Endodermal cell (in vitro differentiated cells): ENCODE measurements at regions not wholly inside any gene's neighbourhood (a gene's known extent, or its start where the extent isn't known, plus 50 kb on each side); places are given as distances from the start of the nearest gene placed in this dataset.

Experiments used
- DNase-seq: peaks from one replicate; pipeline ENCODE4 v3.0.0-alpha.2; 2017
- H3K27ac ChIP-seq: 2 replicates; pipeline ENCODE4 v1.5.1; 2013; ENCODE audit warnings: mild to moderate bottlenecking, low read depth, low read length, moderate library complexity
- H3K27me3 ChIP-seq: 2 replicates; pipeline ENCODE4 v1.6.1; 2013; ENCODE audit warnings: mild to moderate bottlenecking, low read length, moderate library complexity; ENCODE audit not compliant: insufficient read depth, control insufficient read depth, poor library complexity, severe bottlenecking
- H3K36me3 ChIP-seq: 2 replicates; pipeline ENCODE4 v1.7.0; 2013; ENCODE audit warnings: mild to moderate bottlenecking, low read length, moderate library complexity; ENCODE audit not compliant: control insufficient read depth, insufficient read depth
- H3K4me1 ChIP-seq: one replicate; pipeline ENCODE4 v1.7.0; 2013; ENCODE audit warnings: low read length; ENCODE audit not compliant: control insufficient read depth, insufficient read depth
- H3K4me3 ChIP-seq: 2 replicates; pipeline ENCODE4 v1.5.1; 2013; ENCODE audit warnings: mild to moderate bottlenecking, low read length, moderate library complexity
- H3K9ac ChIP-seq: 2 replicates; pipeline ENCODE4 v1.6.1; 2013; ENCODE audit warnings: mild to moderate bottlenecking, low read length, moderate library complexity; ENCODE audit not compliant: poor library complexity, severe bottlenecking; ENCODE audit errors: extremely low read depth
- H3K9me3 ChIP-seq: 2 replicates; pipeline ENCODE4 v1.6.1; 2013; ENCODE audit warnings: mild to moderate bottlenecking, low read length, moderate library complexity; ENCODE audit not compliant: control insufficient read depth
- H3K27ac Mint-ChIP-seq: 2 replicates; pipeline ENCODE4 v1.8.0; 2020; ENCODE audit warnings: mixed read lengths
- H3K27me3 Mint-ChIP-seq: 2 replicates; pipeline ENCODE4 v1.8.0; 2021; ENCODE audit warnings: mild to moderate bottlenecking, mixed read lengths; ENCODE audit not compliant: insufficient read depth
- H3K36me3 Mint-ChIP-seq: 2 replicates; pipeline ENCODE4 v1.8.0; 2020; ENCODE audit warnings: low read depth, mixed read lengths
- H3K4me1 Mint-ChIP-seq: 2 replicates; pipeline ENCODE4 v1.8.0; 2020; ENCODE audit warnings: mixed read lengths
- H3K4me3 Mint-ChIP-seq: 2 replicates; pipeline ENCODE4 v1.8.0; 2020; ENCODE audit warnings: mild to moderate bottlenecking, moderate library complexity, mixed read lengths
- H3K9me3 Mint-ChIP-seq: 2 replicates; pipeline ENCODE4 v1.8.0; 2020; ENCODE audit warnings: mild to moderate bottlenecking, mixed read lengths
- WGBS, 2 experiments: methylation state at CpG; one replicate each; pipeline versions ENCODE4 v1.1.5 to v1.1.7; 2013; ENCODE audit warnings: missing lambda C conversion rate in 2 of 2, mixed read lengths in 1 of 2; ENCODE audit not compliant: insufficient coverage in 1 of 2, insufficient read length in 1 of 2; 5-methylcytosine and 5-hydroxymethylcytosine counted together
- TF ChIP-seq, protein P1 (sequence below): fragments of 200-600 bp; sonication (generic); conservative IDR thresholded peaks from 2 replicates; pipeline ENCODE4 v1.5.0; 2021; ENCODE audit warnings: antibody characterized with exemption, mild to moderate bottlenecking

DNA sequence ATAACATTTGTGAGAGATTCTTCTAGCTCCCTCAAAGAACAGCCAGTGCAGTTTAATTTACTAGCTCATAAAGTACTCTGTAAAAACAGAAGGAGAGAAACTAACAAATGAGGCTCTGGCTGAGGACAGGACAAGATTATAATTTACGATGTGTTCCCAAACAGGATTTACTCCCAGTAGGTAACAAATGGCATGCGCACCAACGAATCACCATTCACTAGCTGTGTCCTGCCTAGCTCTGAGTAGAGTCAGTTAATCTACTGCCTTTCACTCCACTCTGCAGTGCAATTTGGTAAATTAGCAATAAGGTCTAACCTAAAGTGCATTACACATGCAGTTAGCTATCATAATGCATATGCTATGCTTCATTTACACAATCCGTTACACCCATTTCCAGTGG lies 497.4 kb upstream of the CCNG1 start:
- H3K27me3 ChIP-seq = no peaks in the 10 kb centered on the region
- H3K4me1 ChIP-seq = no peaks in the 10 kb centered on the region
- H3K9me3 ChIP-seq = no peaks in the 10 kb centered on the region
- Mint-ChIP-seq H3K27me3 (no peaks in the 10 kb centered on the region), H3K4me3 (no peak overlapping the region), H3K9me3 (no peaks in the 10 kb centered on the region), H3K27ac (no peak overlapping the region), H3K4me1 (no peaks in the 10 kb centered on the region), H3K36me3 (no peaks in the 10 kb centered on the region)
- H3K9ac ChIP-seq = no peak overlapping the region
- no peak overlapping the region for H3K4me3 ChIP-seq
- TF ChIP-seq, protein P1, sequence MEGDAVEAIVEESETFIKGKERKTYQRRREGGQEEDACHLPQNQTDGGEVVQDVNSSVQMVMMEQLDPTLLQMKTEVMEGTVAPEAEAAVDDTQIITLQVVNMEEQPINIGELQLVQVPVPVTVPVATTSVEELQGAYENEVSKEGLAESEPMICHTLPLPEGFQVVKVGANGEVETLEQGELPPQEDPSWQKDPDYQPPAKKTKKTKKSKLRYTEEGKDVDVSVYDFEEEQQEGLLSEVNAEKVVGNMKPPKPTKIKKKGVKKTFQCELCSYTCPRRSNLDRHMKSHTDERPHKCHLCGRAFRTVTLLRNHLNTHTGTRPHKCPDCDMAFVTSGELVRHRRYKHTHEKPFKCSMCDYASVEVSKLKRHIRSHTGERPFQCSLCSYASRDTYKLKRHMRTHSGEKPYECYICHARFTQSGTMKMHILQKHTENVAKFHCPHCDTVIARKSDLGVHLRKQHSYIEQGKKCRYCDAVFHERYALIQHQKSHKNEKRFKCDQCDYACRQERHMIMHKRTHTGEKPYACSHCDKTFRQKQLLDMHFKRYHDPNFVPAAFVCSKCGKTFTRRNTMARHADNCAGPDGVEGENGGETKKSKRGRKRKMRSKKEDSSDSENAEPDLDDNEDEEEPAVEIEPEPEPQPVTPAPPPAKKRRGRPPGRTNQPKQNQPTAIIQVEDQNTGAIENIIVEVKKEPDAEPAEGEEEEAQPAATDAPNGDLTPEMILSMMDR = no peak
- 80 to 88% methylated on average over 3 to 4 of the region's 4 CpGs for WGBS, 2 experiments
- no peak for DNase-seq
- H3K36me3 ChIP-seq = no peaks in the 10 kb centered on the region
- no peak overlapping the region for H3K27ac ChIP-seq

DNA sequence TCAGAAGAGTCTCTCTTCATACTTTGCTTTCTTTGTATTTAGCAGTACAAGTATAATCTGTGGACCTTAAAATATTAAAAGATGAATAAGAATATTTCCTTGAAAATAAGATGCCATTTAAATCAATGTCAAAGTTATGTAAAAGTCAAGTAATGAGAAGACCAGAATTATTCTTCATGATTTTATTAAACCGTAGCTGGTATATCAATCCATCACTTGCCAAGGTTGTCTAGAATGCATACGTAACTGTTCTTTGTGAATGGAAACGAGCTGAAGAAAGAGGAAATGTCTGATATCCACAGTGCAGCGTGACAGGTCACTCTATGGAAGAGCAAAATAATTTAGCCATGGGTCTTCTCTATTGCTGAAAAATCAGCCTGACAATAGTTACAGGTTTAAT lies 488.7 kb upstream of the CCNG1 start:
- Mint-ChIP-seq H3K27me3 (no peaks in the 10 kb centered on the region), H3K4me3 (no peak overlapping the region), H3K4me1 (no peaks in the 10 kb centered on the region), H3K9me3 (no peaks in the 10 kb centered on the region), H3K36me3 (no peaks in the 10 kb centered on the region), H3K27ac (no peak overlapping the region)
- H3K27ac ChIP-seq = no peak overlapping the region
- H3K4me3 ChIP-seq = no peak overlapping the region
- no peaks in the 10 kb centered on the region for H3K36me3 ChIP-seq
- TF ChIP-seq, protein P1 = no peak
- H3K9ac ChIP-seq = no peak overlapping the region
- 88 to 92% methylated on average over 4 of the region's 4 CpGs for WGBS, 2 experiments
- DNase-seq = no peak
- H3K4me1 ChIP-seq = peaks cover 3% of the 10 kb centered on the region
- H3K9me3 ChIP-seq = no peaks in the 10 kb centered on the region
- H3K27me3 ChIP-seq = no peaks in the 10 kb centered on the region

DNA sequence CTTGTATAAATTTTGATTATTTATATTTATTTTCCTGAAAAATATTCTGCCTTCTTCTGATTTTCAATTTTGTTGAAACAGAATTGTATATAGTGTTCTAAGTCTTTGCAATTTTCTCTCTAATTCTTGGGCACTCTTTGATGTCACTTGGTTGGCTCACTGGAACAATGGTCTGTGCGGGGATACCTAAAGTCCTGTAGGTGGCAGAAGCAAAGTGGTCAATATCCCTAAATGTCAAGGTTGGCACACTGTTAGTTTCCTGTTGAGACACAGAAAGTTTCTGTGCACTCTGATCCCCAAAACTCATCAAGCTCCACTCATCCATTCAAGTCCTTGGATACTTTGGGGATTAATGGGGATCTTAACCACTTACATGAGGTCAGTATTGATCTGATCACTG lies 480.8 kb upstream of the CCNG1 start:
- Histone ChIP-seq H3K36me3 (no peaks in the 10 kb centered on the region), H3K4me1 (no peaks in the 10 kb centered on the region), H3K27ac (no peak overlapping the region), H3K9ac (no peak overlapping the region), H3K27me3 (no peaks in the 10 kb centered on the region), H3K9me3 (no peaks in the 10 kb centered on the region), H3K4me3 (no peak overlapping the region)
- Mint-ChIP-seq H3K4me1 (no peaks in the 10 kb centered on the region), H3K9me3 (no peaks in the 10 kb centered on the region), H3K27me3 (no peaks in the 10 kb centered on the region), H3K4me3 (no peak overlapping the region), H3K36me3 (no peaks in the 10 kb centered on the region), H3K27ac (no peak overlapping the region)
- TF ChIP-seq, protein P1 = peak; percentile 61
- 90% methylated on average over 1 of the region's 1 CpG; no CpG with 5 or more reads in 1 of the 2 experiments for WGBS, 2 experiments
- DNase-seq = no peak
